NCI-H2081 (cell line): ENCODE measurements at regions not wholly inside any gene's neighbourhood (a gene's known extent, or its start where the extent isn't known, plus 50 kb on each side); places are given as distances from the start of the nearest gene placed in this dataset.

Experiments
- DNase-seq, 2 experiments: peaks; one replicate each; lab custom pipeline; 2025; lab: John Stamatoyannopoulos, UW

- no peak for DNase-seq
These were observed 60.4 kb upstream of the RPH3AL start for GRCh38 chr17:413016-413350.

- DNase-seq: peak; percentile 29 to 38
These were observed 59.8 kb upstream of the RPH3AL start for GRCh38 chr17:412211-413015.

- no peak for DNase-seq
These were observed 59.0 kb upstream of the RPH3AL start for GRCh38 chr17:411421-412120.

- DNase-seq: no peak
These were observed 58.2 kb upstream of the RPH3AL start for GRCh38 chr17:410543-411401.

- DNase-seq: peak; percentile 96 to 98
These were observed 57.4 kb upstream of the RPH3AL start for GRCh38 chr17:409848-410542.

- DNase-seq: no peak
These were observed 56.8 kb upstream of the RPH3AL start for GRCh38 chr17:409308-409847.

GRCh38 chr17:404703-405102 lies 52.1 kb upstream of the RPH3AL start:
- no peak for DNase-seq
